ENCODE measurements at regions not wholly inside any gene's neighbourhood (a gene's known extent, or its start where the extent isn't known, plus 50 kb on each side); places are given as distances from the start of the nearest gene placed in this dataset.

DNA sequence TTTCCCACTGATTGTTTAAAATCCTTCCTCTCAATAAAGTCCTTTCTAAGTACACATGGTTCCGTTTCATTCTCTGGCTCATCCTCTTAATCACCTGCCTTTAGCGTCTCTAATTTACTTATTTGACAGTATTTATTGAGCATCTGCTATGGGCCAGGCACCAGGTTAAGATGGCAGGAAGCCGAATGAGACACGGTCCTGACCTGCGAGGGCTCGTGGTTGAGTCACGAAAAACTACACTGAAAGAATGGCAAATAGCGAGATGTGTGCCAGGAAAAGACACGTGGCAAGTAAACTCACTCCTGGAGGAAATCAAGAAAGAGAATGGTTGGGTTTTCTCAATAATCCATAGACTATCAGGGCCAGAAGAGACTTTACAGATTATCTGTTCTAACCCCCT, 60.9 kb downstream of the HES1 start:
- TF ChIP-seq CTCF (IDR thresholded peaks at IDR 0.05), result no peak
- no peak for TF ChIP-seq POLR2A (IDR thresholded peaks at IDR 0.05)
- TF ChIP-seq POLR2AphosphoS5 (IDR thresholded peaks at IDR 0.05), result no peak
